SU-DHL-6 (cell line): ENCODE measurements at regions not wholly inside any gene's neighbourhood (a gene's known extent, or its start where the extent isn't known, plus 50 kb on each side); places are given as distances from the start of the nearest gene placed in this dataset.

Experiments
- H2AFZ ChIP-seq: fragments of 200-600 bp; sonication (generic); 2 replicates; pipeline ENCODE4 v1.6.1; 2014; ENCODE audit warnings: low read depth, mild to moderate bottlenecking, moderate library complexity, mixed read lengths, antibody characterized with exemption, low read length; ENCODE audit not compliant: severe bottlenecking
- H3F3A ChIP-seq: fragments of 200-600 bp; shearing (Covaris generic); 2 replicates; pipeline ENCODE4 v1.6.0; 2016; ENCODE audit warnings: antibody characterized with exemption, mild to moderate bottlenecking; ENCODE audit not compliant: insufficient read depth
- H3K27ac ChIP-seq: fragments of 200-600 bp; sonication (generic); 2 replicates; pipeline ENCODE4 v1.5.1; 2016; ENCODE audit warnings: low read depth, mild to moderate bottlenecking, low read length, moderate library complexity, mixed read lengths
- H3K27me3 ChIP-seq: fragments of 200-600 bp; sonication (generic), shearing (Covaris generic); 2 replicates; pipeline ENCODE4 v1.6.0; 2014; ENCODE audit warnings: mild to moderate bottlenecking, low read length
- H3K36me3 ChIP-seq: fragments of 200-600 bp; sonication (generic); 2 replicates; pipeline ENCODE4 v1.6.1; 2014; ENCODE audit warnings: mild to moderate bottlenecking, low read length, mixed read lengths
- H3K4me2 ChIP-seq: fragments of 300-600, 200-600 bp; shearing (Covaris generic), sonication (generic); 2 replicates; pipeline ENCODE4 v1.6.0; 2014; ENCODE audit warnings: low read length, low read depth, mild to moderate bottlenecking; ENCODE audit not compliant: poor library complexity, severe bottlenecking
- H3K4me3 ChIP-seq: fragments of 200-600 bp; sonication (generic); 2 replicates; pipeline ENCODE4 v1.5.1; 2014; ENCODE audit warnings: antibody characterized with exemption, low read length, mild to moderate bottlenecking, mixed read lengths; ENCODE audit not compliant: insufficient read depth, poor library complexity, severe bottlenecking
- H3K79me2 ChIP-seq: fragments of 200-600 bp; sonication (generic); 2 replicates; pipeline ENCODE4 v1.6.1; 2014; ENCODE audit warnings: mild to moderate bottlenecking, low read length, moderate library complexity; ENCODE audit not compliant: insufficient read depth
- H3K9ac ChIP-seq: fragments of 200-600 bp; sonication (generic); 2 replicates; pipeline ENCODE4 v1.7.0; 2014; ENCODE audit warnings: mild to moderate bottlenecking, low read length
- H3K9me2 ChIP-seq: fragments of 200-600 bp; sonication (generic); replicated peaks from 2 replicates; pipeline ENCODE4 v1.6.1; 2014; ENCODE audit warnings: low read length; ENCODE audit not compliant: insufficient read depth
- H3K9me3 ChIP-seq: fragments of 200-600 bp; sonication (generic); 2 replicates; pipeline ENCODE4 v1.6.1; 2014; ENCODE audit warnings: low read length, mixed read lengths; ENCODE audit not compliant: insufficient read depth
- H4K20me1 ChIP-seq: fragments of 200-600 bp; sonication (generic); 2 replicates; pipeline ENCODE4 v1.6.1; 2014; ENCODE audit warnings: low read depth, mild to moderate bottlenecking, antibody characterized with exemption, low read length, moderate library complexity, mixed read lengths
- EZH2phosphoT487 ChIP-seq: fragments of 200-600 bp; sonication (generic), shearing (Covaris generic); conservative IDR thresholded peaks from 2 replicates; pipeline ENCODE4 v1.6.1; 2018; ENCODE audit warnings: mild to moderate bottlenecking, antibody characterized with exemption, low read length, moderate library complexity, mixed read lengths
- TF ChIP-seq, protein P1 (sequence below): fragments of 200-600 bp; sonication (generic); IDR thresholded peaks from one replicate; pipeline ENCODE4 v1.5.1; 2017; ENCODE audit warnings: antibody characterized with exemption, mild to moderate bottlenecking, low read length, moderate library complexity; ENCODE audit not compliant: insufficient read depth, poor library complexity, severe bottlenecking

DNA sequence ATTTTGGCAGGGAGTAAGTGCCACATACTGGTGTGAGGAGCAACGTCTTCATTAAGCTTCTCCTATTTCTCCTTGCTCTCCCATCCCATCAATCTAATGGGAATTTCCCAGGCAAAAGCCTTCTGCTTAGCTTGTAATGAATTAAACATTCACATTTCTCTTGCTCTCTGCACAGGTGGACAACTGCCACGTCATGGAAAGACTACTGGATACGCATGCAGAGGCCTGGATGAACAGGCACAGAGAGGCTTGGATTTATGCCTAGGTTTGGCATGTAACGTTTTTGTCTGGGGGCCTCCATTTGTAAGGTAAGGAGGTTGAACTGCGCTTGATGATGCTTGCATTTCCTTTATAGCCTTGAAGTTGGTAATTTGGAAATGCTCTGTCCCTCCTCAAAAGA, 374.8 kb downstream of the KLF12 start:
- TF ChIP-seq, protein P1, sequence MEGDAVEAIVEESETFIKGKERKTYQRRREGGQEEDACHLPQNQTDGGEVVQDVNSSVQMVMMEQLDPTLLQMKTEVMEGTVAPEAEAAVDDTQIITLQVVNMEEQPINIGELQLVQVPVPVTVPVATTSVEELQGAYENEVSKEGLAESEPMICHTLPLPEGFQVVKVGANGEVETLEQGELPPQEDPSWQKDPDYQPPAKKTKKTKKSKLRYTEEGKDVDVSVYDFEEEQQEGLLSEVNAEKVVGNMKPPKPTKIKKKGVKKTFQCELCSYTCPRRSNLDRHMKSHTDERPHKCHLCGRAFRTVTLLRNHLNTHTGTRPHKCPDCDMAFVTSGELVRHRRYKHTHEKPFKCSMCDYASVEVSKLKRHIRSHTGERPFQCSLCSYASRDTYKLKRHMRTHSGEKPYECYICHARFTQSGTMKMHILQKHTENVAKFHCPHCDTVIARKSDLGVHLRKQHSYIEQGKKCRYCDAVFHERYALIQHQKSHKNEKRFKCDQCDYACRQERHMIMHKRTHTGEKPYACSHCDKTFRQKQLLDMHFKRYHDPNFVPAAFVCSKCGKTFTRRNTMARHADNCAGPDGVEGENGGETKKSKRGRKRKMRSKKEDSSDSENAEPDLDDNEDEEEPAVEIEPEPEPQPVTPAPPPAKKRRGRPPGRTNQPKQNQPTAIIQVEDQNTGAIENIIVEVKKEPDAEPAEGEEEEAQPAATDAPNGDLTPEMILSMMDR = no peak
- TF ChIP-seq EZH2phosphoT487 = no peak
- Histone ChIP-seq H2AFZ (no peak overlapping the region), H3K79me2 (no peaks in the 10 kb centered on the region), H3K9me3 (no peaks in the 10 kb centered on the region), H3K27me3 (no peaks in the 10 kb centered on the region), H4K20me1 (no peaks in the 10 kb centered on the region), H3F3A (no peaks in the 10 kb centered on the region; the same call in 1 of the 2 replicates), H3K27ac (no peak overlapping the region), H3K36me3 (no peaks in the 10 kb centered on the region), H3K4me3 (no peak overlapping the region), H3K9ac (no peak overlapping the region), H3K9me2 (no peaks in the 10 kb centered on the region), H3K4me2 (no peak overlapping the region)

DNA sequence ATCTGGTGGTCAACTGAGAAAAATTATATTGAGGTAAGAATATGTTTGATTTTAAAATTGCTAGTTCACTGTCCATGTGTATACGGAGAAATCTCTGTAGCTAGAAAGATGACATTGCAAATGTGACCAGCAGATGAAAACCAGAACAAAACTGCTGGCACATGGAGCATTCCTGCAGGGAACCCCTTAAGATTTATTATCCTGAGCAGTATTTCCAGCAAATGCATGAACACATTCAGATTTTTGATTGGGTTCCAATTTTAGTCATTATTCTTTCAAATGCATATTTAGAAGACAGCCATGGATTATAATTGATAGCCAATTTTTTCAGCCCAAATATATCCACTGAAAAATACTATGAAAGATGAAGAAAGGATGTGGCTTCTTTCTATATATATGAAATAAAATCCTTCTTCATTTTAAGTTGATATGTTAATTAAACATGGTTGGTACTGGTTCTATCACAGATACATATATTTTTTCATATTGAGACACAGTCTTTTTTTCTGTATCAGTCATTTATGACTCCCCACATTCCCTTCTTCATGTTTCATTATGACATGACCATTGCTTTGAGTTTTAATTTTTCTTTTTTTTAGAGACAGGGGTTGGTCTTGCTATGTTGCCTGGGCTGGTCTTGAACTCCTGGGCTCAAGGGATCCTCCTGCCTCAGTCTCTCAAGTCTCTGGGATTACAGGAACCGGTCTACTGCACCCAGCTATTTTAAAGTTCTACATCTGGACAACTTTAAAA, 376.5 kb downstream of the KLF12 start:
- Histone ChIP-seq H3K27ac (no peak overlapping the region), H2AFZ (no peak overlapping the region), H3K9me3 (no peaks in the 10 kb centered on the region), H4K20me1 (no peaks in the 10 kb centered on the region), H3F3A (no peaks in the 10 kb centered on the region), H3K9me2 (no peaks in the 10 kb centered on the region), H3K9ac (no peak overlapping the region), H3K4me2 (no peak overlapping the region), H3K27me3 (no peaks in the 10 kb centered on the region), H3K36me3 (no peaks in the 10 kb centered on the region), H3K79me2 (no peaks in the 10 kb centered on the region), H3K4me3 (no peak overlapping the region)
- no peak for TF ChIP-seq EZH2phosphoT487
- TF ChIP-seq, protein P1 = no peak

- TF ChIP-seq, protein P1 = peak; percentile 24
- no peak for TF ChIP-seq EZH2phosphoT487
- H3F3A ChIP-seq = no peaks in the 10 kb centered on the region
- H3K4me2 ChIP-seq = no peak overlapping the region
- no peaks in the 10 kb centered on the region for H3K9me2 ChIP-seq
- H3K27ac ChIP-seq = no peak overlapping the region
- no peak overlapping the region for H2AFZ ChIP-seq
- H3K9me3 ChIP-seq = no peaks in the 10 kb centered on the region
- no peak overlapping the region for H3K4me3 ChIP-seq
- H3K36me3 ChIP-seq = no peaks in the 10 kb centered on the region
- no peaks in the 10 kb centered on the region for H4K20me1 ChIP-seq
- H3K9ac ChIP-seq = no peak overlapping the region
- H3K27me3 ChIP-seq = no peaks in the 10 kb centered on the region
- no peaks in the 10 kb centered on the region for H3K79me2 ChIP-seq
These were observed 379.4 kb downstream of the KLF12 start for GRCh38 chr13:73754727-73755292.
